Left lung (tissue), 4 donors: ENCODE measurements at regions not wholly inside any gene's neighbourhood (a gene's known extent, or its start where the extent isn't known, plus 50 kb on each side); places are given as distances from the start of the nearest gene placed in this dataset.
A peak's percentile ranks its signal among the peaks of the same experiment; 100 is the strongest.

ENCODE experiments used
- ATAC-seq: fragments of 200-7000 bp; cut with Tn5 transposase; one replicate; pipeline ENCODE4 v1.9.1; 2020; ENCODE audit warnings: moderate library complexity
- DNase-seq, 4 donors: peaks; one replicate each; pipeline ENCODE4 v3.0.0-alpha.2; 2013 to 2020
- H3K27ac ChIP-seq, 2 donors: fragments of 200-600 bp; sonication (generic) in 1 of 2; one replicate each; pipeline versions ENCODE4 v1.5.0 to v1.8.0; 2020 to 2021
- H3K27me3 ChIP-seq, 2 donors: fragments of 200-600 bp; sonication (generic) in 1 of 2; one replicate each; pipeline versions ENCODE4 v1.5.0 to v1.8.0; 2020 to 2021
- H3K36me3 ChIP-seq, 2 donors: fragments of 200-600 bp; sonication (generic) in 1 of 2; one replicate each; pipeline versions ENCODE4 v1.5.0 to v1.8.0; 2020 to 2021
- H3K4me1 ChIP-seq, 2 donors: fragments of 200-600 bp; one replicate each; pipeline ENCODE4 v1.8.0; 2021
- H3K4me3 ChIP-seq, 2 donors: fragments of 200-600 bp; sonication (generic) in 1 of 2; one replicate each; pipeline versions ENCODE4 v1.5.0 to v1.8.0; 2020 to 2021; ENCODE audit warnings: mild to moderate bottlenecking in 1 of 2
- H3K9me3 ChIP-seq, 2 donors: fragments of 200-600 bp; sonication (generic) in 1 of 2; one replicate each; pipeline versions ENCODE4 v1.5.0 to v1.8.0; 2020 to 2021
- intact Hi-C, 2 donors: fragments of 100-400 bp; cut with DNase I; formaldehyde crosslinking; loops; one replicate each; pipeline versions ENCODE4 v1.11.2 to v1.14.2; 2022
- TF ChIP-seq, protein P1 (sequence below), 2 donors: fragments of 200-600 bp; sonication (generic) in 1 of 2; IDR thresholded peaks; one replicate each; pipeline versions ENCODE4 v1.5.0 to v1.8.0; 2021; ENCODE audit warnings: antibody characterized with exemption in 2 of 2
- donor health status: DM: no; HTN: yes; CAD: no.
- donor health status: DM: no; HTN: no; CAD: no.

DNA sequence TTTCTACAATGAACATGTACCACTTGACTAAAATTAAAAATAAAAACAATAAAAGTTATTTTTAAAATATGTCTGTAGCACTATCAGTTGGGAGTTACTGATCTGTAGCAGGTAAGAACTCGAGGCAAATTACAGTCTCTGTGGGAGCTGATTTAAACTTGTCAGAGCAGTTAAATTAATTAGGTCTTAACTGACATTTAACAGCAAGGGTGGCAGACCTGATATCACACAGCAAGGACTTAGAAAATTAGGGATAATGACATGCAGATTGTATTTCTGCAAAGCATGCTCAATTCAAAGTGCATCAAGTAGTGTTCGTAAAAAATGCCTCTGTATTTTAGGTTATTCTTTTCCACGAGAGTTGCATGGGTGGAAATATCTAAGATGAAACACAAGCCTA is 208.9 kb downstream of the SPATA18 start:
- TF ChIP-seq, protein P1, sequence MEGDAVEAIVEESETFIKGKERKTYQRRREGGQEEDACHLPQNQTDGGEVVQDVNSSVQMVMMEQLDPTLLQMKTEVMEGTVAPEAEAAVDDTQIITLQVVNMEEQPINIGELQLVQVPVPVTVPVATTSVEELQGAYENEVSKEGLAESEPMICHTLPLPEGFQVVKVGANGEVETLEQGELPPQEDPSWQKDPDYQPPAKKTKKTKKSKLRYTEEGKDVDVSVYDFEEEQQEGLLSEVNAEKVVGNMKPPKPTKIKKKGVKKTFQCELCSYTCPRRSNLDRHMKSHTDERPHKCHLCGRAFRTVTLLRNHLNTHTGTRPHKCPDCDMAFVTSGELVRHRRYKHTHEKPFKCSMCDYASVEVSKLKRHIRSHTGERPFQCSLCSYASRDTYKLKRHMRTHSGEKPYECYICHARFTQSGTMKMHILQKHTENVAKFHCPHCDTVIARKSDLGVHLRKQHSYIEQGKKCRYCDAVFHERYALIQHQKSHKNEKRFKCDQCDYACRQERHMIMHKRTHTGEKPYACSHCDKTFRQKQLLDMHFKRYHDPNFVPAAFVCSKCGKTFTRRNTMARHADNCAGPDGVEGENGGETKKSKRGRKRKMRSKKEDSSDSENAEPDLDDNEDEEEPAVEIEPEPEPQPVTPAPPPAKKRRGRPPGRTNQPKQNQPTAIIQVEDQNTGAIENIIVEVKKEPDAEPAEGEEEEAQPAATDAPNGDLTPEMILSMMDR (IDR thresholded peaks at IDR 0.05), result no peak
- ATAC-seq (no peak), DNase-seq (no peak)
- H3K4me3 ChIP-seq, result no peak overlapping the region
- intact Hi-C loops, result no loop called here
- no peak overlapping the region for H3K27ac ChIP-seq
- H3K4me1 ChIP-seq, result no peaks in the 10 kb centered on the region
- no peaks in the 10 kb centered on the region for H3K36me3 ChIP-seq
- H3K27me3 ChIP-seq, result no peaks in the 10 kb centered on the region
- no peaks in the 10 kb centered on the region for H3K9me3 ChIP-seq

DNA sequence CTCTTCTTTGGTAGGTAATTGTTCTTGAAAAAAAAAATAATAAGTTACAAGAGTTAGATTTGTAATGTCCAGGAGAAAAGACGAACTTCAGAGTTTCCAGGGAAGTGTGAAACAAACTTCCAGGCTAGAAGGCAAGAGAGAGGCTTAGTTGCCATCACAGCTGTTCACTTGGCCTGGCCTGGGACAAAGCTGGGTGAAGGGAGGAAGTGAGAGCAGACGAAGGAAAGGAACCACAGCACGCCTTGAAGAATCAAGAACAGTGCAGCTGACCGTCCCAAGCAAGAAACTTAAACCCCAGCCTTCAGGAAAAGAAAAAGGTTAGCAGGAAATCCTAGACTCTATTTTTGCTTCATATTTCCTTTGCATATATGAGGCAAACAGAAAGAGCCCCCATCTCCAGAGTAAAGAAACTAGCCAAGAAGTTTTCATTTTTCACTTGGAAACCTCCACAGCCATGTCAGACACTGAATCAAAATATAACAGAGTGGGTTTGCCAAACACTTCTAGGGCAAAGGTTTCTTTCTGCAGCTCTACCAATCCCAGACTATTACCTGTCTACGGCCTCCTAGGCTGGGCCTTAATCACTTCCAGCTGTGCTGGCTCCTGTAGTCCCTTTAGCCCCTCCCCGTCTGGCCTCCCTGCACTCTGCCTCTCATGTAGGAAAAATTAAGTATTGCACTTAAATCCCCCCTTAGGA is 209.6 kb downstream of the SPATA18 start:
- Histone ChIP-seq H3K36me3 (no peaks in the 10 kb centered on the region), H3K27ac (no peak overlapping the region), H3K9me3 (no peaks in the 10 kb centered on the region), H3K4me1 (no peaks in the 10 kb centered on the region), H3K4me3 (no peak overlapping the region), H3K27me3 (no peaks in the 10 kb centered on the region)
- TF ChIP-seq, protein P1 (IDR thresholded peaks at IDR 0.05), result no peak
- intact Hi-C loops, result no loop called here
- ATAC-seq, result peak; percentile 34
- peak in 1 of 4 donors; percentile 44 for DNase-seq

DNA sequence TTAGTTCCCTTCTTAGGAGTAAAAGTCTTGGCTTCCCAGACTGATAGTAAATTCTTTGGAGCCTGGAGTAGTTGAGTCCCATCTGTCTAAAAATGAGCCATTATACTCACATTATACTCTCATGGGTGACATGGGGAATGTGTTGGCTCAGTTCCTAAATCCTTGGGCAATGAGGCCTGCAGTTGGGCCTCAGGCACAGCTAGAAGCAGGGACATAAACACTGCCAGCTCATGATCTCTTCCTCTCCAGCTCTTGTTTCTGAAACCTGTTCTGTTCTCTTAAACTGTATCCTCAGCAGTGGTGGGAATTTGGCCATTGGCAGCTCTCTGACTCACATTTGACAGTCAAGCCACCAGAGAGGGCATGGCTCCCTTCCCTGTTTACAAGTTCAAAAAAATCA is 212.5 kb downstream of the SPATA18 start:
- Histone ChIP-seq H3K4me3 (no peak overlapping the region), H3K36me3 (no peaks in the 10 kb centered on the region), H3K27me3 (no peaks in the 10 kb centered on the region), H3K9me3 (no peaks in the 10 kb centered on the region), H3K4me1 (no peaks in the 10 kb centered on the region), H3K27ac (no peak overlapping the region)
- TF ChIP-seq, protein P1 (IDR thresholded peaks at IDR 0.05), result no peak
- ATAC-seq (no peak), DNase-seq (no peak)
- intact Hi-C loops, result no loop called here

DNA sequence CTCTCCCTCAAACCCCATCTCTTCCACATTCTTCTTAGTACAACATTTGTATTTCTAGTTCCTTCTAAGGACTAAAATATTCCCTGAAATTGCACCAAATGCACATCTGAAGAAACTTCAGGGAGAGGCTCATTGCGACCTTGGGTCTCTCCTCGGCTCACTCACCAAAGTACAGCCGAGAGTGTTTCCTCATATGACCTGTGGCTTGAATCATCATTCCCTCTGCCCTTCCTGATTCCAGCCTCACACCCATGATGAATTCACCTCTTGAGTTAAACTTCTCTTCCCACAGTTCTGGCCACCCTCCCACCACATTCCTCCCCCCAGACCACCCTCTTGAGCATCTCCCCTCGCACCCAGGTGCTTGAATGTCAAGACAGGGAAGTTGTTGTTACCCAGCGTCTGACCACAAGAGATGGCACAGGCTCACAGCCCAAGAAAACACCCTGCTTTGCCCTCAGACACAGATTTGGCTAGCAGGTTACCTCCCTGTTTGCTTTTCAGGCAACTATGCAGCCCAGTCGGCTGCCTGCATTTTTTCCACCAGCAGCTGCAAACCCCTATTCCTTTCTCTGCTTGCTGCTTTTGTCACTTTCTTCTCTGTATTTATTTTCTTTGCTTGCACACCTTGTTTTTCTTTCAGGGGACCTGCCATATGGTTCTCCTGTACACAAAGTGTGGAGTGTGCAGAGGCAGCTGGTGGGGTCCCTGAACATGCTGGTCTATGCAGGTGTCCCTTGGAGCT is 214.8 kb downstream of the SPATA18 start:
- DNase-seq, result no peak
- Histone ChIP-seq H3K36me3 (no peaks in the 10 kb centered on the region), H3K27me3 (no peaks in the 10 kb centered on the region), H3K9me3 (no peaks in the 10 kb centered on the region), H3K4me3 (no peak overlapping the region), H3K27ac (no peak overlapping the region), H3K4me1 (no peaks in the 10 kb centered on the region)
- no peak for ATAC-seq
- TF ChIP-seq, protein P1 (IDR thresholded peaks at IDR 0.05), result no peak
- intact Hi-C loops, result no loop called here

DNA sequence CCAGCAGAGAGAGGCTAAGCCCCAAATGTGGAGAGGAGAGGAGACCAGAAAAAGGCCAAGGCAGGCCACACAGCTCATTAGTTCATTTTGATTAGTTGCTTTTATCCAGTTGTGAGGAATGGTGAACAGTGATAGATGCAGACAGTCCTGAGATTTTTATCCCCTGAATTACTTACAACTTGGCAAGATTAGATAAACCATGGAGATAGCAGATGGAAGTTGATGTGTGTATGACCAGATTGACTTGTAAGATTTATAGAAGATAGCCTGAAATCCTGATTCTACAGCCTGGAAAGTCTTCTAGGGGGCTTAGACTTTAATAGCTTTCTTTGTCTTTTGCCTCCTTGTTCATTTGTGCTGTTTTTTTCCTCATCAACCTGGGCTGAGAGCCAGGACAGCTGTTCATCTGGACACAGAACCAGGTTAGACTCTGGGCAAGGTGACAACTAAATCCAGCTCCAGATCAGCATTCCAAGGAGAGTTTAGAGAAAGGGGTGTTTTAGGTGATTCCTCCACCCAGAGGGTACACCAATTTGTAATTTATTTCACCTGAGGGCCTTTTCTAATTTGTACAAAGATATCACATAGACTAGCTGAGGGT is 215.5 kb downstream of the SPATA18 start:
- no peak overlapping the region for H3K27ac ChIP-seq
- DNase-seq (no peak), ATAC-seq (no peak)
- no peak overlapping the region for H3K4me3 ChIP-seq
- H3K27me3 ChIP-seq, result no peaks in the 10 kb centered on the region
- H3K4me1 ChIP-seq, result no peaks in the 10 kb centered on the region
- TF ChIP-seq, protein P1 (IDR thresholded peaks at IDR 0.05), result no peak
- H3K9me3 ChIP-seq, result no peaks in the 10 kb centered on the region
- no peaks in the 10 kb centered on the region for H3K36me3 ChIP-seq
- intact Hi-C loops, result no loop called here
